ENCODE measurements at regions not wholly inside any gene's neighbourhood (a gene's known extent, or its start where the extent isn't known, plus 50 kb on each side); places are given as distances from the start of the nearest gene placed in this dataset.
"Not testable (repeated sequence)": the region's sequence is repeated elsewhere in the genome, so short reads cannot be mapped to it uniquely, and the experiment has no call there.

- no peak overlapping the region for H3K9ac ChIP-seq (ENCODE audit: low read depth, low read length, poor library complexity, severe bottlenecking)
- H3K4me2 ChIP-seq (ENCODE audit: low read depth, low read length, poor library complexity, severe bottlenecking): no peak overlapping the region
- no peaks in the 10 kb centered on the region for H3K9me2 ChIP-seq (replicated peaks; ENCODE audit: low read depth, low read length)
- no peaks in the 10 kb centered on the region for H3K9me3 ChIP-seq (ENCODE audit: insufficient read depth, low read depth, low read length)
- no peaks in the 10 kb centered on the region for H3K79me2 ChIP-seq (ENCODE audit: insufficient read depth, low read length)
- no peak overlapping the region for H3K4me3 ChIP-seq (ENCODE audit: low read length, poor library complexity, severe bottlenecking)
- H3F3A ChIP-seq (ENCODE audit: low read depth): no peaks in the 10 kb centered on the region
- H4K20me1 ChIP-seq (ENCODE audit: insufficient read depth, low read length, poor library complexity, severe bottlenecking): no peaks in the 10 kb centered on the region
- H3K4me1 ChIP-seq (ENCODE audit: insufficient read depth, low read length, poor library complexity, severe bottlenecking): no peaks in the 10 kb centered on the region
- no peak for TF ChIP-seq EZH2phosphoT487 (IDR thresholded peaks at IDR 0.05; ENCODE audit: borderline replicate concordance)
- TF ChIP-seq CTCF (conservative IDR thresholded peaks at IDR 0.05; ENCODE audit: low read length): no peak
- H3K36me3 ChIP-seq (ENCODE audit: insufficient read depth, low read length): no peaks in the 10 kb centered on the region
- H2AFZ ChIP-seq (ENCODE audit: low read length): no peak overlapping the region
- no peaks in the 10 kb centered on the region for H3K27me3 ChIP-seq (ENCODE audit: insufficient read depth, low read length, poor library complexity, severe bottlenecking)
These were observed 287.1 kb upstream of the ADGRL3 start for GRCh38 chr4:60913002-60913401.

GRCh38 chr4:60913671-60914070 is 286.5 kb upstream of the ADGRL3 start:
- Histone ChIP-seq H3F3A (ENCODE audit: low read depth) (no peaks in the 10 kb centered on the region), H3K4me3 (ENCODE audit: low read length, poor library complexity, severe bottlenecking) (no peak overlapping the region), H3K9ac (ENCODE audit: low read depth, low read length, poor library complexity, severe bottlenecking) (no peak overlapping the region), H2AFZ (ENCODE audit: low read length) (no peak overlapping the region), H3K27me3 (ENCODE audit: insufficient read depth, low read length, poor library complexity, severe bottlenecking) (no peaks in the 10 kb centered on the region), H3K79me2 (ENCODE audit: insufficient read depth, low read length) (no peaks in the 10 kb centered on the region), H3K9me2 (replicated peaks; ENCODE audit: low read depth, low read length) (no peaks in the 10 kb centered on the region), H3K4me2 (ENCODE audit: low read depth, low read length, poor library complexity, severe bottlenecking) (no peak overlapping the region), H3K4me1 (ENCODE audit: insufficient read depth, low read length, poor library complexity, severe bottlenecking) (no peaks in the 10 kb centered on the region), H4K20me1 (ENCODE audit: insufficient read depth, low read length, poor library complexity, severe bottlenecking) (no peaks in the 10 kb centered on the region), H3K36me3 (ENCODE audit: insufficient read depth, low read length) (no peaks in the 10 kb centered on the region), H3K9me3 (ENCODE audit: insufficient read depth, low read depth, low read length) (no peaks in the 10 kb centered on the region)
- TF ChIP-seq EZH2phosphoT487 (IDR thresholded peaks at IDR 0.05; ENCODE audit: borderline replicate concordance) (no peak), CTCF (conservative IDR thresholded peaks at IDR 0.05; ENCODE audit: low read length) (no peak)

GRCh38 chr4:60921735-60922134 is 278.4 kb upstream of the ADGRL3 start:
- not testable (repeated sequence) for H3K9ac ChIP-seq (ENCODE audit: low read depth, low read length, poor library complexity, severe bottlenecking); H2AFZ ChIP-seq (ENCODE audit: low read length); H3K9me2 ChIP-seq (replicated peaks; ENCODE audit: low read depth, low read length); H3F3A ChIP-seq (ENCODE audit: low read depth); H3K27me3 ChIP-seq (ENCODE audit: insufficient read depth, low read length, poor library complexity, severe bottlenecking); H3K9me3 ChIP-seq (ENCODE audit: insufficient read depth, low read depth, low read length); H3K4me3 ChIP-seq (ENCODE audit: low read length, poor library complexity, severe bottlenecking); H4K20me1 ChIP-seq (ENCODE audit: insufficient read depth, low read length, poor library complexity, severe bottlenecking); H3K36me3 ChIP-seq (ENCODE audit: insufficient read depth, low read length); H3K79me2 ChIP-seq (ENCODE audit: insufficient read depth, low read length); H3K4me2 ChIP-seq (ENCODE audit: low read depth, low read length, poor library complexity, severe bottlenecking); H3K4me1 ChIP-seq (ENCODE audit: insufficient read depth, low read length, poor library complexity, severe bottlenecking)

- no peaks in the 10 kb centered on the region for H3F3A ChIP-seq (ENCODE audit: low read depth)
- H3K79me2 ChIP-seq (ENCODE audit: insufficient read depth, low read length): no peaks in the 10 kb centered on the region
- H3K9me2 ChIP-seq (replicated peaks; ENCODE audit: low read depth, low read length): no peaks in the 10 kb centered on the region
- no peaks in the 10 kb centered on the region for H3K9me3 ChIP-seq (ENCODE audit: insufficient read depth, low read depth, low read length)
- H3K9ac ChIP-seq (ENCODE audit: low read depth, low read length, poor library complexity, severe bottlenecking): no peak overlapping the region
- H3K4me2 ChIP-seq (ENCODE audit: low read depth, low read length, poor library complexity, severe bottlenecking): no peak overlapping the region
- no peak overlapping the region for H2AFZ ChIP-seq (ENCODE audit: low read length)
- TF ChIP-seq EZH2phosphoT487 (IDR thresholded peaks at IDR 0.05; ENCODE audit: borderline replicate concordance): no peak
- TF ChIP-seq CTCF (conservative IDR thresholded peaks at IDR 0.05; ENCODE audit: low read length): no peak
- H3K4me1 ChIP-seq (ENCODE audit: insufficient read depth, low read length, poor library complexity, severe bottlenecking): no peaks in the 10 kb centered on the region
- no peaks in the 10 kb centered on the region for H3K36me3 ChIP-seq (ENCODE audit: insufficient read depth, low read length)
- H4K20me1 ChIP-seq (ENCODE audit: insufficient read depth, low read length, poor library complexity, severe bottlenecking): no peaks in the 10 kb centered on the region
- no peak overlapping the region for H3K4me3 ChIP-seq (ENCODE audit: low read length, poor library complexity, severe bottlenecking)
- H3K27me3 ChIP-seq (ENCODE audit: insufficient read depth, low read length, poor library complexity, severe bottlenecking): no peaks in the 10 kb centered on the region
These were observed 277.1 kb upstream of the ADGRL3 start for GRCh38 chr4:60923075-60923474.
